ENCODE measurements at regions not wholly inside any gene's neighbourhood (a gene's known extent, or its start where the extent isn't known, plus 50 kb on each side); places are given as distances from the start of the nearest gene placed in this dataset.

DNA sequence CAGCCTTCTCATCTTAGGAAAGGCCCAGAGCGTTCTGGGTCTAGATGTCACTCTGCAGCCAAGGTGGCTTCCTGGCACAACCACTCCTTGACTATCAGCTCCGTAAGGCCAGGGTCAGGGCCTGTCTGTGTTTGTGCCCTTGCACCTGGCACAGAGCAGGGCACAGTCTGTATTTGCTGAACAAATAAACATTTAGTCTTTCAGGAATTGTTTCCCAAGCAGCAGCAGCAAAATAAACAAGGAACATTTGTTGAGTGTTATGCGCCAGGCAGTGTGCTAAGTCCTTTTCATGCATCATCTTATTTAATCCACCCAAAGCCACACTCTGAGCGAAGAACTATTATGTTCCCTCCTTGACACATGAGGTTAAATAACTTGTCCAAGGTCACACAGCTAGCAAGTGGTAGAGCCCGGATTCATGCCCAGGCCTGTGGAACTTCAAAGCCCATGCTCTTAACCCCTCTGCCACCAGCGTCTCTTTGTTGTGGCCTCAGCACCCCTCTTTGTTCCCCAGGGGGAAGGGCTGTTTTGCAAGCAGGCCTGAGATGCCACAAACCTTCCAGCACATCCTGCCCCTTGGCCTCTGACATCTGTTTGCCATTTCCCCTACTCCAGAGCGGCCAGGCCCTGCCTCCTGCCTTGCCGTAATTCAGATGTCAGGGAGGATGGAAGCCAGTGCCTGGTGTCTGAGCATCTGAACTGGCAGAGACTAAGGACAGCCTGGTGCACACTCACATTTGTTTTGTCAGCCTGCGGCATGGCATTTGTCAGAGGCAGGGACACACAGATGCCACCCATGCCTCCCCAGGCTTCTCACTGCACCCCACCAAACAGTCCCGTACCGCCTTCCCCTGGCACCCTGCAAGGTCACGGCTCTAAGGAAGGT lies 325.8 kb upstream of the ZMIZ1 start:
- no peak overlapping the region for H3K4me3 ChIP-seq
- in situ Hi-C loops (cut with MboI; ENCODE audit: low sequenced_read_pairs in 4 of 4) = no loop called here
- H3K9me3 ChIP-seq = no peaks in the 10 kb centered on the region
- peak; percentile 48 to 59 for ATAC-seq
- peak overlapping the region in 3 of 4 donors; percentile 28 to 60 (median 52) for H3K27ac ChIP-seq
- H3K36me3 ChIP-seq = no peaks in the 10 kb centered on the region
- DNase-seq = peak; percentile 22 to 33
- TF ChIP-seq POLR2A (IDR thresholded peaks at IDR 0.05) = no peak
- TF ChIP-seq, protein P1, sequence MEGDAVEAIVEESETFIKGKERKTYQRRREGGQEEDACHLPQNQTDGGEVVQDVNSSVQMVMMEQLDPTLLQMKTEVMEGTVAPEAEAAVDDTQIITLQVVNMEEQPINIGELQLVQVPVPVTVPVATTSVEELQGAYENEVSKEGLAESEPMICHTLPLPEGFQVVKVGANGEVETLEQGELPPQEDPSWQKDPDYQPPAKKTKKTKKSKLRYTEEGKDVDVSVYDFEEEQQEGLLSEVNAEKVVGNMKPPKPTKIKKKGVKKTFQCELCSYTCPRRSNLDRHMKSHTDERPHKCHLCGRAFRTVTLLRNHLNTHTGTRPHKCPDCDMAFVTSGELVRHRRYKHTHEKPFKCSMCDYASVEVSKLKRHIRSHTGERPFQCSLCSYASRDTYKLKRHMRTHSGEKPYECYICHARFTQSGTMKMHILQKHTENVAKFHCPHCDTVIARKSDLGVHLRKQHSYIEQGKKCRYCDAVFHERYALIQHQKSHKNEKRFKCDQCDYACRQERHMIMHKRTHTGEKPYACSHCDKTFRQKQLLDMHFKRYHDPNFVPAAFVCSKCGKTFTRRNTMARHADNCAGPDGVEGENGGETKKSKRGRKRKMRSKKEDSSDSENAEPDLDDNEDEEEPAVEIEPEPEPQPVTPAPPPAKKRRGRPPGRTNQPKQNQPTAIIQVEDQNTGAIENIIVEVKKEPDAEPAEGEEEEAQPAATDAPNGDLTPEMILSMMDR (IDR thresholded peaks at IDR 0.05 in 4 of 5, conservative IDR thresholded peaks at IDR 0.05 in 1 of 5) = no peak
- peaks cover 3 to 17% of the 10 kb centered on the region in 2 donors for H3K4me1 ChIP-seq
- intact Hi-C loops (cut with DNase I; ENCODE audit: low total_unique reads) = no loop called here
- H3K27me3 ChIP-seq = no peaks in the 10 kb centered on the region

DNA sequence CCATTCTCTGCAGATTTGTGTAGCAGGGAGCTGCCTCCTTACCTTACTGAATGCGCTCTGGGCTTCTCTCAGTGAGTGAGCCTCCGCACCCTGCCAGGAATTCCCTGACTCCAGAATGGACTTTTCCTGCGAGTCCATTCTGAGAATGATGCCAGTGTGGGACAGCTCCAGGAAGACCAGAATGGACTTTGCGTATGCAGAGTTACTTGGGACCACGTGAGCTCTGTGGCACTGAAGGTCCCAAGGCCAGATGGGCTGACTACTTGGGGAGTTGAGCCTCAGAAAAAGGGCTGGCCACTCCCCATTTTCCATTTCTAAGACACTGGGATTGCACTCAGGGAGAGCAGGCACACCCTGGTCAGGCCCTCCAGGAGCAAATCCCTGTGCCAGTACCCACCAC lies 324.7 kb upstream of the ZMIZ1 start:
- H3K4me1 ChIP-seq = peaks cover 3 to 17% of the 10 kb centered on the region in 2 donors
- H3K4me3 ChIP-seq = no peak overlapping the region
- intact Hi-C loops (cut with DNase I; ENCODE audit: low total_unique reads) = no loop called here
- no peak for TF ChIP-seq POLR2A (IDR thresholded peaks at IDR 0.05)
- TF ChIP-seq, protein P1 (IDR thresholded peaks at IDR 0.05 in 4 of 5, conservative IDR thresholded peaks at IDR 0.05 in 1 of 5) = no peak
- H3K27me3 ChIP-seq = no peaks in the 10 kb centered on the region
- no peak for ATAC-seq
- no peaks in the 10 kb centered on the region for H3K36me3 ChIP-seq
- peak overlapping the region in 2 of 4 donors; percentile 15 to 18 for H3K27ac ChIP-seq
- in situ Hi-C loops (cut with MboI; ENCODE audit: low sequenced_read_pairs in 4 of 4) = no loop called here
- H3K9me3 ChIP-seq = no peaks in the 10 kb centered on the region
- DNase-seq = no peak

DNA sequence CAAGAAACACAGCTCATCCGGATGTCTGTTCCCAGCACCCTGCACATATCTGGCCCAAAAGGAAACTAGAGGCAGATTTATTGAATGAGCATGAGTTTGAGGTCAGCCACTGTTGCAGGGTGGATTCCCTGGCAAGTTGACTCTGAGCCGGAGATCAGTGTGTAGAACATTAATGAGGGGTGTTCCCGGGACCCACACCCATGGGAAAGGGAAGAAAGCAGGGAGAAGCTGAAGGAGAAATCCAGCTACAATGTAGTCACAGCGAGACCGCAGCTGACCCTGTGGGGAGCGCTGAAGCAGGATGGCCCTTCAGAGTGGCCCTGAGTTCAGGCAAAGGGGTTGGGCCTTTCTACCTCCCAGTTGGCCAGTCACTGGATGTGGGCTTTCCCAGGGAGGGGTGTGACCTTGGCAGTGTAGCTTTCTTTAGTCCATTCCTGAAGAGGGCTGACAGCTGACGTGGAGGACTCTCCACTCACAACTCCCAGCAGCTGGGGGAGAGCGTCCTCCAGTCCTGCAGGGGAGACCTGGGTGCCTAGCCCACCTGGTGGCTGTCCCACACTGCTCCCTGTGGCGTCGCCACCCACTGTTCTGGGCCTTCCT lies 324.2 kb upstream of the ZMIZ1 start:
- Histone ChIP-seq H3K27ac (peak overlapping the region in 2 of 4 donors; percentile 15 to 18), H3K36me3 (no peaks in the 10 kb centered on the region), H3K9me3 (no peaks in the 10 kb centered on the region), H3K27me3 (no peaks in the 10 kb centered on the region), H3K4me3 (no peak overlapping the region), H3K4me1 (peaks cover 3 to 17% of the 10 kb centered on the region in 2 donors)
- in situ Hi-C loops (cut with MboI; ENCODE audit: low sequenced_read_pairs in 4 of 4) = no loop called here
- intact Hi-C loops (cut with DNase I; ENCODE audit: low total_unique reads) = no loop called here
- TF ChIP-seq, protein P1 (IDR thresholded peaks at IDR 0.05 in 4 of 5, conservative IDR thresholded peaks at IDR 0.05 in 1 of 5) = no peak
- TF ChIP-seq POLR2A (IDR thresholded peaks at IDR 0.05) = no peak
- ATAC-seq (peak in 1 of 2 donors; percentile 34), DNase-seq (no peak)

DNA sequence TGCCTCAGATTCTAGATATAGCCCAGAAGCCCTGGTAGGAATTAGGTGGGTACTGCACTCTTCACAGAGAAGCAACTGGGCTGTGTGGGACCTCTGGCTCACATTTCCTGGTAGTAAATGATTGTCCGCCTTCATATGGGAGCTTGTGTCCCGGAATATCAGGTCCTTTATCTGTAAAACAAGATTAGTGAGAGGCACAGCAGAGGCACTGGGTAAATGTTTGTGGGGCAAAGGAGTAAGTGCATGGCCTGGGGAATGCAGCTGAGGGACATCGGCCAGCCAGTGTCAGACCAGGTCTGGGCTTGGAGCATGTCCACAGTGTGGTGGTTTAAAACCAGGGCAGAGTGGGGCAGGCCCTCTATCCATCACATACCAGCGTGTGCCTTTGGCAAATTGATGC lies 323.3 kb upstream of the ZMIZ1 start:
- in situ Hi-C loops (cut with MboI; ENCODE audit: low sequenced_read_pairs in 4 of 4) = no loop called here
- Histone ChIP-seq H3K27ac (no peak overlapping the region), H3K4me3 (no peak overlapping the region), H3K9me3 (no peaks in the 10 kb centered on the region), H3K36me3 (no peaks in the 10 kb centered on the region), H3K27me3 (no peaks in the 10 kb centered on the region), H3K4me1 (peaks cover 3 to 17% of the 10 kb centered on the region in 2 donors)
- TF ChIP-seq POLR2A (IDR thresholded peaks at IDR 0.05) = no peak
- TF ChIP-seq, protein P1 (IDR thresholded peaks at IDR 0.05 in 4 of 5, conservative IDR thresholded peaks at IDR 0.05 in 1 of 5) = no peak
- intact Hi-C loops (cut with DNase I; ENCODE audit: low total_unique reads) = no loop called here
- DNase-seq (no peak), ATAC-seq (no peak)

Data from gastrocnemius medialis (tissue), 4 donors.